CD4-positive, alpha-beta T cell treated with Interleukin-17A for 4 hours (primary cell): ENCODE measurements at regions not wholly inside any gene's neighbourhood (a gene's known extent, or its start where the extent isn't known, plus 50 kb on each side); places are given as distances from the start of the nearest gene placed in this dataset.

Source experiments
- DNase-seq: peaks from one replicate; pipeline ENCODE4 v3.0.0-alpha.2; 2020; ENCODE audit warnings: mixed read lengths

- DNase-seq: no peak
These were observed 1102.8 kb upstream of the KLHL29 start for GRCh38 chr2:22282220-22282619.

GRCh38 chr2:22282916-22283315 is 1102.1 kb upstream of the KLHL29 start:
- DNase-seq: no peak

- DNase-seq: no peak
These were observed 1101.5 kb upstream of the KLHL29 start for GRCh38 chr2:22283436-22283835.

GRCh38 chr2:22290302-22290701 is 1094.7 kb upstream of the KLHL29 start:
- DNase-seq: no peak

- no peak for DNase-seq
These were observed 1094.0 kb upstream of the KLHL29 start for GRCh38 chr2:22290909-22291473.

- DNase-seq: no peak
These were observed 1083.8 kb upstream of the KLHL29 start for GRCh38 chr2:22301228-22301627.

GRCh38 chr2:22326250-22326649 is 1058.7 kb upstream of the KLHL29 start:
- DNase-seq: no peak

GRCh38 chr2:22329211-22330154 is 1055.5 kb upstream of the KLHL29 start:
- no peak for DNase-seq

- DNase-seq: no peak
These were observed 1048.6 kb upstream of the KLHL29 start for GRCh38 chr2:22336414-22336813.

GRCh38 chr2:22340716-22341115 is 1044.3 kb upstream of the KLHL29 start:
- DNase-seq: no peak

- no peak for DNase-seq
These were observed 1037.7 kb upstream of the KLHL29 start for GRCh38 chr2:22347306-22347705.

- no peak for DNase-seq
These were observed 1034.4 kb upstream of the KLHL29 start for GRCh38 chr2:22350621-22351020.

GRCh38 chr2:22355816-22356433 is 1029.1 kb upstream of the KLHL29 start:
- DNase-seq: peak; percentile 26

- no peak for DNase-seq
These were observed 1025.8 kb upstream of the KLHL29 start for GRCh38 chr2:22359071-22359672.

GRCh38 chr2:22360735-22361374 is 1024.1 kb upstream of the KLHL29 start:
- no peak for DNase-seq

- DNase-seq: no peak
These were observed 1023.4 kb upstream of the KLHL29 start for GRCh38 chr2:22361571-22361970.

- no peak for DNase-seq
These were observed 1009.9 kb upstream of the KLHL29 start for GRCh38 chr2:22375096-22375495.

- no peak for DNase-seq
These were observed 1007.7 kb upstream of the KLHL29 start for GRCh38 chr2:22377268-22377667.

- DNase-seq: no peak
These were observed 1002.4 kb upstream of the KLHL29 start for GRCh38 chr2:22382479-22383169.

- DNase-seq: no peak
These were observed 987.1 kb upstream of the KLHL29 start for GRCh38 chr2:22397847-22398246.

- DNase-seq: no peak
These were observed 981.2 kb upstream of the KLHL29 start for GRCh38 chr2:22403748-22404147.

- no peak for DNase-seq
These were observed 978.4 kb upstream of the KLHL29 start for GRCh38 chr2:22406625-22407024.
